ENCODE measurements at regions not wholly inside any gene's neighbourhood (a gene's known extent, or its start where the extent isn't known, plus 50 kb on each side); places are given as distances from the start of the nearest gene placed in this dataset.

GRCh38 chr1:218765753-218766152 lies 407.9 kb upstream of the LYPLAL1 start (continued):
- TF ChIP-seq IRF3 (IDR thresholded peaks at IDR 0.05): no peak
- TF ChIP-seq NR2C1 (IDR thresholded peaks at IDR 0.05): no peak
- TF ChIP-seq RAD51 (IDR thresholded peaks at IDR 0.05): no peak
- TF ChIP-seq YBX1 (IDR thresholded peaks at IDR 0.05): no peak
- no peak for TF ChIP-seq PAX8 (IDR thresholded peaks at IDR 0.05)
- TF ChIP-seq SRF (IDR thresholded peaks at IDR 0.05; ENCODE audit: low read depth in 2 of 2, low read length in 2 of 2): no peak
- no peak for TF ChIP-seq PBX3 (IDR thresholded peaks at IDR 0.05; ENCODE audit: insufficient replicate concordance, low read depth, low read length)
- TF ChIP-seq ELK1 (IDR thresholded peaks at IDR 0.05; ENCODE audit: low read depth, low read length): no peak
- TF ChIP-seq NFXL1 (IDR thresholded peaks at IDR 0.05; ENCODE audit: borderline replicate concordance): no peak
- no peak for TF ChIP-seq EED (IDR thresholded peaks at IDR 0.05; ENCODE audit: low read depth)

- Histone ChIP-seq H3K9me3 (replicated peaks; ENCODE audit: control insufficient read depth, insufficient read depth, low read length) (no peaks in the 10 kb centered on the region), H3K4me2 (ENCODE audit: control insufficient read depth, insufficient read depth) (no peak overlapping the region), H2AFZ (ENCODE audit: control insufficient read depth, low read depth, low read length) (no peak overlapping the region), H3K79me2 (ENCODE audit: control insufficient read depth, insufficient read depth, low read length) (no peaks in the 10 kb centered on the region), H3K27me3 (replicated peaks in 1 of 2; ENCODE audit: control insufficient read depth in 2 of 2, insufficient read depth in 2 of 2, low read length in 1 of 2) (no peaks in the 10 kb centered on the region), H3K4me1 (ENCODE audit: control insufficient read depth, insufficient read depth, low read length) (no peaks in the 10 kb centered on the region), H3K36me3 (ENCODE audit: control insufficient read depth in 2 of 2, insufficient read depth in 2 of 2, low read length in 1 of 2) (no peaks in the 10 kb centered on the region), H4K20me1 (ENCODE audit: control insufficient read depth, insufficient read depth) (no peaks in the 10 kb centered on the region), H3K9ac (ENCODE audit: control insufficient read depth, insufficient read depth, low read length) (no peak overlapping the region), H3K27ac (ENCODE audit: control insufficient read depth, insufficient read depth) (no peak overlapping the region), H3K4me3 (no peak overlapping the region)
- ChIA-PET RAD21 (ENCODE audit: unreplicated experiment) (no interaction called here), SMC1A (ENCODE audit: uncharacterized antibody, unreplicated experiment) (no interaction called here), POLR2A (no interaction called here), CTCF (no interaction called here)
- no TSS peak for BruUV-seq (replicated peaks)
- no peak for ATAC-seq
- no peak for FAIRE-seq
- 60% methylated on average over 3 of the region's 3 CpGs for WGBS (ENCODE audit: insufficient coverage, insufficient replicate concordance, low lambda C conversion rate, missing lambda C conversion rate)
- in situ Hi-C loops (cut with MboI) (no loop called here), intact Hi-C loops (cut with micrococcal nuclease; ENCODE audit: unreplicated experiment) (no loop called here)
- DNase-seq (ENCODE audit: low read depth, low spot score): no peak
- TF ChIP-seq HDAC6 (IDR thresholded peaks at IDR 0.05; ENCODE audit: unreplicated experiment) (no peak), ZSCAN29 (IDR thresholded peaks at IDR 0.05) (no peak), MTA2 (IDR thresholded peaks at IDR 0.05; ENCODE audit: low read depth) (no peak), HSF1 (IDR thresholded peaks at IDR 0.05; ENCODE audit: low read depth, low read length) (no peak), PBX3 (IDR thresholded peaks at IDR 0.05; ENCODE audit: insufficient replicate concordance, low read depth, low read length) (no peak), PRDM15 (CRISPR knock-in tag; IDR thresholded peaks at IDR 0.05) (no peak)
These were observed 401.7 kb upstream of the LYPLAL1 start for GRCh38 chr1:218771931-218772330.

Data from GM12878 (cell line).